Fibroblast of skin of right biceps (primary cell): ENCODE measurements at regions not wholly inside any gene's neighbourhood (a gene's known extent, or its start where the extent isn't known, plus 50 kb on each side); places are given as distances from the start of the nearest gene placed in this dataset.
"Not testable (repeated sequence)": the region's sequence is repeated elsewhere in the genome, so short reads cannot be mapped to it uniquely, and the experiment has no call there.

Experiments used
- DNase-seq: peaks from one replicate; pipeline ENCODE4 v3.0.0-alpha.2; 2013

- DNase-seq: no peak
Measured at GRCh38 chr10:29820890-29821461, 186.2 kb upstream of the SVIL start.

GRCh38 chr10:29816801-29817558 lies 182.2 kb upstream of the SVIL start:
- no peak for DNase-seq

GRCh38 chr10:29815572-29815971 lies 180.8 kb upstream of the SVIL start:
- DNase-seq: no peak

GRCh38 chr10:29811751-29812427 lies 177.1 kb upstream of the SVIL start:
- DNase-seq: peak; percentile 95

GRCh38 chr10:29810816-29811215 lies 176.0 kb upstream of the SVIL start:
- DNase-seq: no peak

GRCh38 chr10:29810231-29810630 lies 175.5 kb upstream of the SVIL start:
- not testable (repeated sequence) for DNase-seq

GRCh38 chr10:29809383-29809782 lies 174.6 kb upstream of the SVIL start:
- DNase-seq: no peak

- peak; percentile 65 for DNase-seq
Measured at GRCh38 chr10:29807163-29807806, 172.5 kb upstream of the SVIL start.

- DNase-seq: no peak
Measured at GRCh38 chr10:29806350-29806788, 171.6 kb upstream of the SVIL start.

GRCh38 chr10:29805134-29805723 lies 170.5 kb upstream of the SVIL start:
- no peak for DNase-seq

GRCh38 chr10:29804025-29804852 lies 169.5 kb upstream of the SVIL start:
- peak; percentile 95 for DNase-seq

- no peak for DNase-seq
Measured at GRCh38 chr10:29802171-29802570, 167.4 kb upstream of the SVIL start.

GRCh38 chr10:29798921-29799690 lies 164.3 kb upstream of the SVIL start:
- DNase-seq: peak; percentile 19

- no peak for DNase-seq
Measured at GRCh38 chr10:29797616-29798015, 162.8 kb upstream of the SVIL start.

GRCh38 chr10:29795850-29796249 lies 161.1 kb upstream of the SVIL start:
- DNase-seq: peak; percentile 56

GRCh38 chr10:29794776-29795611 lies 160.2 kb upstream of the SVIL start:
- DNase-seq: peak; percentile 34

GRCh38 chr10:29791773-29792172 lies 157.0 kb upstream of the SVIL start:
- DNase-seq: no peak

GRCh38 chr10:29790207-29790606 lies 155.4 kb upstream of the SVIL start:
- no peak for DNase-seq

GRCh38 chr10:29788113-29788512 lies 153.3 kb upstream of the SVIL start:
- no peak for DNase-seq

GRCh38 chr10:29785701-29786100 lies 150.9 kb upstream of the SVIL start:
- DNase-seq: no peak
